Neural crest cell (in vitro differentiated cells): ENCODE measurements at regions not wholly inside any gene's neighbourhood (a gene's known extent, or its start where the extent isn't known, plus 50 kb on each side); places are given as distances from the start of the nearest gene placed in this dataset.

Experiments
- DNase-seq: peaks from one replicate; pipeline ENCODE4 v3.0.0; 2021; ENCODE audit warnings: low read depth, mixed read lengths, low spot score
- H3K27ac Mint-ChIP-seq: one replicate; pipeline ENCODE4 v1.8.0; 2021; ENCODE audit warnings: mild to moderate bottlenecking, mixed read lengths; ENCODE audit not compliant: unreplicated experiment
- H3K27me3 Mint-ChIP-seq: 2 replicates; pipeline ENCODE4 v1.8.0; 2021; ENCODE audit warnings: low read depth, mild to moderate bottlenecking, mixed read lengths
- H3K36me3 Mint-ChIP-seq: 2 replicates; pipeline ENCODE4 v1.8.0; 2021; ENCODE audit warnings: low read depth, mild to moderate bottlenecking, mixed read lengths
- H3K4me1 Mint-ChIP-seq: 2 replicates; pipeline ENCODE4 v1.8.0; 2021; ENCODE audit warnings: mixed read lengths
- H3K4me3 Mint-ChIP-seq: one replicate; pipeline ENCODE4 v1.8.0; 2021; ENCODE audit warnings: mild to moderate bottlenecking, mixed read lengths
- H3K9me3 Mint-ChIP-seq: 2 replicates; pipeline ENCODE4 v1.8.0; 2021; ENCODE audit warnings: mixed read lengths
- TF ChIP-seq, protein P1 (sequence below): fragments of 200-600 bp; sonication (generic); conservative IDR thresholded peaks from 2 replicates; pipeline ENCODE4 v1.5.0; 2021; ENCODE audit warnings: antibody characterized with exemption, mild to moderate bottlenecking

- no peaks in the 10 kb centered on the region for H3K36me3 Mint-ChIP-seq
- H3K4me3 Mint-ChIP-seq = no peak overlapping the region
- H3K27ac Mint-ChIP-seq = no peak overlapping the region
- TF ChIP-seq, protein P1, sequence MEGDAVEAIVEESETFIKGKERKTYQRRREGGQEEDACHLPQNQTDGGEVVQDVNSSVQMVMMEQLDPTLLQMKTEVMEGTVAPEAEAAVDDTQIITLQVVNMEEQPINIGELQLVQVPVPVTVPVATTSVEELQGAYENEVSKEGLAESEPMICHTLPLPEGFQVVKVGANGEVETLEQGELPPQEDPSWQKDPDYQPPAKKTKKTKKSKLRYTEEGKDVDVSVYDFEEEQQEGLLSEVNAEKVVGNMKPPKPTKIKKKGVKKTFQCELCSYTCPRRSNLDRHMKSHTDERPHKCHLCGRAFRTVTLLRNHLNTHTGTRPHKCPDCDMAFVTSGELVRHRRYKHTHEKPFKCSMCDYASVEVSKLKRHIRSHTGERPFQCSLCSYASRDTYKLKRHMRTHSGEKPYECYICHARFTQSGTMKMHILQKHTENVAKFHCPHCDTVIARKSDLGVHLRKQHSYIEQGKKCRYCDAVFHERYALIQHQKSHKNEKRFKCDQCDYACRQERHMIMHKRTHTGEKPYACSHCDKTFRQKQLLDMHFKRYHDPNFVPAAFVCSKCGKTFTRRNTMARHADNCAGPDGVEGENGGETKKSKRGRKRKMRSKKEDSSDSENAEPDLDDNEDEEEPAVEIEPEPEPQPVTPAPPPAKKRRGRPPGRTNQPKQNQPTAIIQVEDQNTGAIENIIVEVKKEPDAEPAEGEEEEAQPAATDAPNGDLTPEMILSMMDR = no peak
- peaks cover 2% of the 10 kb centered on the region for H3K9me3 Mint-ChIP-seq
- no peak for DNase-seq
- H3K4me1 Mint-ChIP-seq = no peaks in the 10 kb centered on the region
- H3K27me3 Mint-ChIP-seq = no peaks in the 10 kb centered on the region
These were observed 55.7 kb upstream of the EGFR start for GRCh38 chr7:54963155-54963554.

DNA sequence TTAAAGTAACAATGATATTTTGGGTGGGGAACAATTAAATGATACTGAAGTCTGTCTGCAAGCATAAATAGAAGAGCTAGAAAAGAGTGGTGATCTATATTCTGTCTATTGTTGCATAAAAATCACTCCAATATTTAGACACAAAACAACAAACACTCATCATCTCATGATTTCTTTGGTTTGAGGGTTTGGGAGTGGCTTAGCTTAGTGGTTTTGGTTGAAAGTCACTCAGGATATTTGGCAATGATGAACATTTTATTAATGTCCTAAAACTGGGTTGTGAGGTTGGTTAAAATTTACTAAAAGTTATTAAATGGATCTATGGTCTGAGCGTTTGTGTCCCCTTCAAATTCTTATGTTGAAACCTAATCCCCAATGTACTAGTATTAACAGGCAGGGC, 54.7 kb upstream of the EGFR start:
- Mint-ChIP-seq H3K9me3 (peaks cover 2% of the 10 kb centered on the region), H3K4me3 (no peak overlapping the region), H3K36me3 (no peaks in the 10 kb centered on the region), H3K4me1 (no peaks in the 10 kb centered on the region), H3K27ac (no peak overlapping the region), H3K27me3 (no peaks in the 10 kb centered on the region)
- no peak for DNase-seq
- TF ChIP-seq, protein P1 = no peak

GRCh38 chr7:54967377-54967776, 51.4 kb upstream of the EGFR start:
- no peaks in the 10 kb centered on the region for H3K9me3 Mint-ChIP-seq
- no peak overlapping the region for H3K27ac Mint-ChIP-seq
- H3K36me3 Mint-ChIP-seq = no peaks in the 10 kb centered on the region

GRCh38 chr7:54968018-54968417, 50.8 kb upstream of the EGFR start:
- DNase-seq = no peak
- Mint-ChIP-seq H3K4me3 (no peak overlapping the region), H3K27me3 (no peaks in the 10 kb centered on the region), H3K36me3 (no peaks in the 10 kb centered on the region), H3K27ac (no peak overlapping the region), H3K9me3 (peaks cover 1% of the 10 kb centered on the region), H3K4me1 (no peaks in the 10 kb centered on the region)
- TF ChIP-seq, protein P1 = no peak

More at GRCh38 chr7:54967377-54967776, 51.4 kb upstream of the EGFR start:
- H3K27me3 Mint-ChIP-seq = no peaks in the 10 kb centered on the region
- TF ChIP-seq, protein P1 = no peak
- no peak for DNase-seq
- H3K4me3 Mint-ChIP-seq = no peak overlapping the region
- no peaks in the 10 kb centered on the region for H3K4me1 Mint-ChIP-seq
